Glutamatergic neuron (in vitro differentiated cells): ENCODE measurements at regions not wholly inside any gene's neighbourhood (a gene's known extent, or its start where the extent isn't known, plus 50 kb on each side); places are given as distances from the start of the nearest gene placed in this dataset.

Experiments
- DNase-seq: peaks from one replicate; pipeline ENCODE4 v3.0.0; 2022
- H3K27ac Mint-ChIP-seq: one replicate; pipeline ENCODE4 v1.8.0; 2020; ENCODE audit warnings: mild to moderate bottlenecking, mixed read lengths, inconsistent platforms; ENCODE audit not compliant: unreplicated experiment
- H3K27me3 Mint-ChIP-seq: one replicate; pipeline ENCODE4 v1.8.0; 2020; ENCODE audit warnings: mild to moderate bottlenecking, moderate library complexity, mixed read lengths, inconsistent platforms; ENCODE audit not compliant: unreplicated experiment
- H3K36me3 Mint-ChIP-seq: one replicate; pipeline ENCODE4 v1.8.0; 2020; ENCODE audit warnings: mild to moderate bottlenecking, mixed read lengths, inconsistent platforms; ENCODE audit not compliant: unreplicated experiment
- H3K4me1 Mint-ChIP-seq: one replicate; pipeline ENCODE4 v1.8.0; 2020; ENCODE audit warnings: mild to moderate bottlenecking, low read depth, mixed read lengths, inconsistent platforms; ENCODE audit not compliant: unreplicated experiment
- H3K4me3 Mint-ChIP-seq: one replicate; pipeline ENCODE4 v1.8.0; 2020; ENCODE audit warnings: mild to moderate bottlenecking, mixed read lengths, inconsistent platforms; ENCODE audit not compliant: unreplicated experiment
- H3K9me3 Mint-ChIP-seq: one replicate; pipeline ENCODE4 v1.8.0; 2020; ENCODE audit warnings: mild to moderate bottlenecking, moderate library complexity, mixed read lengths, inconsistent platforms; ENCODE audit not compliant: unreplicated experiment
- TF ChIP-seq, protein P1 (sequence below): fragments of 200-600 bp; sonication (generic); IDR thresholded peaks from one replicate; pipeline ENCODE4 v1.5.0; 2021; ENCODE audit not compliant: partially characterized antibody, unreplicated experiment

DNA sequence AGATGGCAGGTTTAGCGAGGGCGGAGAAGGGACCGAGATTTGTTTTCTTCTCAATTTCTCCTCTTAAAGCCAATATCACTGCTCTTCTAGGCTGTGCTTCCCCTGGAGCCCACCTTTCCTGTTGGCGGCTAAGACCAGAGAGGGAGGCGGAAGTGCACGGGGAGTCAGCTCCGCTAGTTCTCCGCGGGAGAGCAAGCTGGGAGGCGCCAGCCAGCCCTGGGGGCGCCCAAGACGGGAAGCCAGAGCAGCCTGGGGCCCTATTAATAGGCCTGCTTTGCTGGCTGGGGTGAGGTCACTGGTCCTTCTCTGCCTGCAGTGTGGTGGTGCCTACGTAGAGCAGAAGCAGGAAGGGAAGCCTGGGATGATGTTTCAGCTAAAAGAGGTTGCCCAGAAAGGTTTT lies 61.6 kb downstream of the LSM5 start:
- DNase-seq, result no peak
- no peaks in the 10 kb centered on the region for H3K36me3 Mint-ChIP-seq
- no peaks in the 10 kb centered on the region for H3K4me1 Mint-ChIP-seq
- peak overlapping the region; percentile 88 for H3K4me3 Mint-ChIP-seq
- TF ChIP-seq, protein P1, sequence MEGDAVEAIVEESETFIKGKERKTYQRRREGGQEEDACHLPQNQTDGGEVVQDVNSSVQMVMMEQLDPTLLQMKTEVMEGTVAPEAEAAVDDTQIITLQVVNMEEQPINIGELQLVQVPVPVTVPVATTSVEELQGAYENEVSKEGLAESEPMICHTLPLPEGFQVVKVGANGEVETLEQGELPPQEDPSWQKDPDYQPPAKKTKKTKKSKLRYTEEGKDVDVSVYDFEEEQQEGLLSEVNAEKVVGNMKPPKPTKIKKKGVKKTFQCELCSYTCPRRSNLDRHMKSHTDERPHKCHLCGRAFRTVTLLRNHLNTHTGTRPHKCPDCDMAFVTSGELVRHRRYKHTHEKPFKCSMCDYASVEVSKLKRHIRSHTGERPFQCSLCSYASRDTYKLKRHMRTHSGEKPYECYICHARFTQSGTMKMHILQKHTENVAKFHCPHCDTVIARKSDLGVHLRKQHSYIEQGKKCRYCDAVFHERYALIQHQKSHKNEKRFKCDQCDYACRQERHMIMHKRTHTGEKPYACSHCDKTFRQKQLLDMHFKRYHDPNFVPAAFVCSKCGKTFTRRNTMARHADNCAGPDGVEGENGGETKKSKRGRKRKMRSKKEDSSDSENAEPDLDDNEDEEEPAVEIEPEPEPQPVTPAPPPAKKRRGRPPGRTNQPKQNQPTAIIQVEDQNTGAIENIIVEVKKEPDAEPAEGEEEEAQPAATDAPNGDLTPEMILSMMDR, result no peak
- H3K9me3 Mint-ChIP-seq, result peaks cover 3% of the 10 kb centered on the region
- no peak overlapping the region for H3K27ac Mint-ChIP-seq
- H3K27me3 Mint-ChIP-seq, result peaks cover 5% of the 10 kb centered on the region

DNA sequence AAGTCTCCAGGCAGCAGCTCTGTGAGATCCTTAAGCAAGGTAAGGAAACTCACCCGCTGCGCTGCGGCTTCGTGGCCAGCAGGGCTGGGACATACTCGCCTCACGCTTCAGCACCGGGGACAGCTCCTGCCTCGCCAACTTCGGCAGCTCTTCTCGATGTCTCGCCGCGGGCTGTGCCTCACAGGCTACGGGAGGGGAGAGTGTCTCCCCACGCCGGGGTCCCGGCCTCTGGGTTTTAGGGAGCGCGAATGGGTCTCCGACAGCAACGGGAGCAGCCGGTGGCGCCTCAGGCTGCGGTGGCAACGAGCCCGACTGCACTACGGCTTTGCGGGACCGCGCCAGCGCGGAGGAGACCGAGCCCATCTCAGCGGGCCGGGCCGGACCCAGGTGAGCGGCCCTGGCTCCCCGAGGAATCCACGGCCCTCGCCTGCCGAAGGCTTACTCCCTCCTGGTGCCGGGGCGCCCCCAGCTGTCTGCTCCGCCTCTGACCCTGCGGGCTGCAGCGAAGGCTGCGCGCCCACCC lies 62.4 kb downstream of the LSM5 start:
- H3K36me3 Mint-ChIP-seq, result no peaks in the 10 kb centered on the region
- no peaks in the 10 kb centered on the region for H3K4me1 Mint-ChIP-seq
- TF ChIP-seq, protein P1, result peak; percentile 67
- H3K27ac Mint-ChIP-seq, result no peak overlapping the region
- H3K4me3 Mint-ChIP-seq, result peak overlapping the region; percentile 88
- peaks cover 5% of the 10 kb centered on the region for H3K27me3 Mint-ChIP-seq
- H3K9me3 Mint-ChIP-seq, result peaks cover 3% of the 10 kb centered on the region
- DNase-seq, result peak; percentile 75

DNA sequence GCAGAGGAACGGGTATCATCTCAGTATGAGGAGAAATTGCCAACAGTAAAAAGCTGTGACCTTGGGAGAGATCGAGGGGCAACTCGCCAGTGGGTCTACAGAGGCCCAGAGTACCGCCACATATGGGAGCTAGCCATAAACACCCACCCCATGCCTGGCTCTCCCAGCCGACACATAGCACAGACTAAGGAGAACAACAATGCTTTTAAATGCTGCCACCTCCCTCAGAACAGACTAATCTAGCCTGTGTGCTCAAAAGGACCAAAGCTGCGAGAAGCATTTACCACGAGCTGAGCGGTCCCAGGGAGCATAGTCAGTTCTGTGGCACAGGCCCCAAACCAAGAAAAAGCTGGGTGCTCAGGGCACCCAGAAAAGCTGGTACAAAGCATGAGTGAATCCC lies 73.3 kb downstream of the LSM5 start:
- DNase-seq, result no peak
- Mint-ChIP-seq H3K4me3 (no peak overlapping the region), H3K36me3 (no peaks in the 10 kb centered on the region), H3K27ac (no peak overlapping the region), H3K9me3 (no peaks in the 10 kb centered on the region), H3K27me3 (no peaks in the 10 kb centered on the region), H3K4me1 (peaks cover 2% of the 10 kb centered on the region)
- TF ChIP-seq, protein P1, result no peak

DNA sequence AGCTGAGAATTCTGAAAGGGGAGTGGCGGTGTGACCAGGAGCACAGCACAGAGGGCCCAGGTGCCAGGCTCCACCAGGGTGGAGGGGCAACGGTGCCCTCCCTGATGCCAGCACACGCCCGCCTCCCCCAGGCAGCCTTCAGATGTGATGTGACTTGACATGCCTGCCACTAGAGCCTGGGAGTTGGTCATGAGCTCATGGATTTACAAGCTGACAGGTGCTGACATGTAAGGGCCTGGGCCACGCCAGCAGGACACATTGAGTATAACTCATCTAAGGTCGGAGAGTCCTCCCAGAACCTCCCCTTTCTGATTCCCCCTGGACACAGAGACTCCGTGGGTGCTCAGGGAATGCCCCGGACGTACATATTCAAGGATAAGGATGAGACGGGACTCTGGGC lies 74.2 kb downstream of the LSM5 start:
- H3K36me3 Mint-ChIP-seq, result no peaks in the 10 kb centered on the region
- no peak overlapping the region for H3K27ac Mint-ChIP-seq
- H3K4me3 Mint-ChIP-seq, result no peak overlapping the region
- H3K9me3 Mint-ChIP-seq, result no peaks in the 10 kb centered on the region
- H3K27me3 Mint-ChIP-seq, result no peaks in the 10 kb centered on the region
- H3K4me1 Mint-ChIP-seq, result no peaks in the 10 kb centered on the region
- no peak for DNase-seq
- TF ChIP-seq, protein P1, result no peak

DNA sequence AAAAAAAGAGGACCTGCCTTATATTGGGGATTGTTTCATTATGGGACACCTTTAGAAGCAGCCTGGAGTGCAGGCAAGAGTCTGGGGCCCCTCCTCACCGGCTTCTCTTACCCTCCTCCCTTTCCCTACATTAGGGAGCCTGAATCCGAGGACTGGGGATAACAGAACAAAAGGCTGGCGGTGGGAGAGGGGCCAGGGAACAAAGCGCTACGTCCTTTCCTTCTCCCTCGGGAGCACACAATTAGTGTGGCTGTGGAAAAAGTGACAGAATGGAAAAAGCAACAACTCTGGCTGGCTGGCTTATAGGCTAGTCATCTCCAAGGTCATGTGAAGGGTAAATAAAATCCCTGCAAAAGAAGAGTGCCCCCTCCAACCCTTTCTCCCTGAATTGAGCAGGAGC lies 74.7 kb downstream of the LSM5 start:
- no peaks in the 10 kb centered on the region for H3K27me3 Mint-ChIP-seq
- no peak for DNase-seq
- no peak overlapping the region for H3K27ac Mint-ChIP-seq
- TF ChIP-seq, protein P1, result no peak
- H3K4me1 Mint-ChIP-seq, result no peaks in the 10 kb centered on the region
- no peaks in the 10 kb centered on the region for H3K9me3 Mint-ChIP-seq
- no peak overlapping the region for H3K4me3 Mint-ChIP-seq
- H3K36me3 Mint-ChIP-seq, result no peaks in the 10 kb centered on the region
